H1 (cell line): ENCODE measurements at regions not wholly inside any gene's neighbourhood (a gene's known extent, or its start where the extent isn't known, plus 50 kb on each side); places are given as distances from the start of the nearest gene placed in this dataset.

Experiments
- CTCF ChIA-PET: fragments of 300-600 bp; sonication (Branson Sonifier 250); formaldehyde crosslinking; loops from one replicate; lab custom pipeline; 2021; ENCODE audit not compliant: partially characterized antibody; lab: Charles Lee
- POLR2A ChIA-PET: fragments of 300-600 bp; sonication (Branson Sonifier 250); formaldehyde crosslinking; loops from one replicate; lab custom pipeline; 2021; ENCODE audit warnings: inconsistent platforms; ENCODE audit not compliant: partially characterized antibody; lab: Charles Lee
- DNase-seq, 2 experiments: peaks; one replicate each; pipeline versions ENCODE4 v3.0.0 to v3.0.0-alpha.2; 2010 to 2022; ENCODE audit warnings: low spot score in 2 of 2, low read depth in 1 of 2, mixed read lengths in 1 of 2
- FAIRE-seq: peaks from 2 replicates; lab custom pipeline; 2011; peaks lifted over from hg19 to GRCh38; lab: Jason Lieb, UNC
- H2AFZ ChIP-seq: 2 replicates; pipeline ENCODE4 v1.8.1; 2012; ENCODE audit warnings: low read length, inconsistent platforms
- H2AK5ac ChIP-seq: 2 replicates; pipeline ENCODE4 v1.6.1; 2013; ENCODE audit warnings: low read depth, low read length
- H2BK120ac ChIP-seq: replicated peaks from 2 replicates; pipeline ENCODE3; 2013; ENCODE audit warnings: low read depth, low read length, inconsistent platforms
- H2BK12ac ChIP-seq: 2 replicates; pipeline ENCODE4 v1.6.1; 2013; ENCODE audit warnings: low read depth, low read length
- H2BK15ac ChIP-seq: 2 replicates; pipeline ENCODE4 v1.6.1; 2013; ENCODE audit warnings: low read length
- H2BK20ac ChIP-seq: 2 replicates; pipeline ENCODE4 v1.6.1; 2013; ENCODE audit warnings: low read length
- H2BK5ac ChIP-seq: 2 replicates; pipeline ENCODE4 v1.6.1; 2013; ENCODE audit warnings: low read depth, low read length
- H3K14ac ChIP-seq: 2 replicates; pipeline ENCODE4 v1.6.1; 2013; ENCODE audit warnings: inconsistent platforms; ENCODE audit not compliant: insufficient read length
- H3K18ac ChIP-seq: 2 replicates; pipeline ENCODE4 v1.6.1; 2013; ENCODE audit warnings: low read length; ENCODE audit errors: extremely low read depth
- H3K23ac ChIP-seq: 2 replicates; pipeline ENCODE4 v1.6.1; 2013; ENCODE audit warnings: inconsistent platforms; ENCODE audit not compliant: insufficient read length
- H3K23me2 ChIP-seq: 2 replicates; pipeline ENCODE4 v1.6.1; 2013; ENCODE audit warnings: low read depth, low read length
- H3K27ac ChIP-seq: 2 replicates; pipeline ENCODE4 v1.6.1; 2011; ENCODE audit warnings: low read depth, low read length, inconsistent platforms
- H3K27me3 ChIP-seq, 4 experiments: replicated peaks in 1 of 4; 1 replicate in 1 of 4; 2 replicates in 3 of 4; pipeline versions ENCODE4 v1.6.1 to v1.8.1; 2011 to 2013; ENCODE audit warnings: low read length in 3 of 4, mild to moderate bottlenecking in 3 of 4, inconsistent platforms in 2 of 4, mixed read lengths in 2 of 4, moderate library complexity in 1 of 4; ENCODE audit not compliant: control insufficient read depth in 3 of 4, insufficient read depth in 3 of 4; ENCODE audit errors: extremely low read depth in 1 of 4
- H3K36me3 ChIP-seq, 4 experiments: 2 replicates each; pipeline versions ENCODE4 v1.6.1 to v1.8.1; 2011 to 2013; ENCODE audit warnings: mild to moderate bottlenecking in 4 of 4, low read length in 3 of 4, moderate library complexity in 2 of 4, control low read depth in 1 of 4, inconsistent platforms in 1 of 4; ENCODE audit not compliant: insufficient read depth in 4 of 4, control insufficient read depth in 2 of 4
- H3K4ac ChIP-seq: replicated peaks from 2 replicates; pipeline ENCODE3; 2013; ENCODE audit warnings: low read length, low read depth, mixed read lengths, inconsistent platforms; ENCODE audit not compliant: insufficient read length
- H3K4me1 ChIP-seq, 4 experiments: replicated peaks in 1 of 4; 1 replicate in 1 of 4; 2 replicates in 3 of 4; pipeline versions ENCODE4 v1.6.1 to v1.8.1; 2011 to 2013; ENCODE audit warnings: low read length in 3 of 4, inconsistent platforms in 2 of 4, mixed read lengths in 1 of 4; ENCODE audit not compliant: insufficient read depth in 4 of 4, control insufficient read depth in 3 of 4
- H3K4me2 ChIP-seq, 2 experiments: 2 replicates each; pipeline versions ENCODE4 v1.6.1 to v1.8.1; 2011 to 2013; ENCODE audit warnings: low read depth in 2 of 2, low read length in 2 of 2, control low read depth in 1 of 2, inconsistent platforms in 1 of 2, mild to moderate bottlenecking in 1 of 2; ENCODE audit not compliant: insufficient read depth in 1 of 2
- H3K4me3 ChIP-seq, 4 experiments: fragments of 200-600, 300-600 bp in 1 of 4; sonication (generic), shearing (Covaris generic), sonication (Bioruptor Twin) in 1 of 4; 2 replicates each; pipeline versions ENCODE4 v1.5.1 to v1.8.1; 2011 to 2016; ENCODE audit warnings: low read length in 4 of 4, low read depth in 3 of 4, control low read depth in 2 of 4, inconsistent platforms in 2 of 4, mild to moderate bottlenecking in 2 of 4, mixed read lengths in 1 of 4, moderate library complexity in 1 of 4; ENCODE audit not compliant: insufficient read depth in 2 of 4; ENCODE audit errors: extremely low read depth in 1 of 4
- H3K56ac ChIP-seq: replicated peaks from 2 replicates; pipeline ENCODE3; 2013; ENCODE audit warnings: low read depth, mild to moderate bottlenecking, mixed read lengths, low read length, inconsistent platforms; ENCODE audit not compliant: insufficient read length
- H3K79me1 ChIP-seq: 2 replicates; pipeline ENCODE4 v1.6.1; 2013; ENCODE audit warnings: low read depth, low read length, control low read depth
- H3K79me2 ChIP-seq, 2 experiments: 2 replicates each; pipeline versions ENCODE4 v1.6.1 to v1.8.1; 2012 to 2013; ENCODE audit warnings: low read length in 2 of 2, mild to moderate bottlenecking in 2 of 2, inconsistent platforms in 1 of 2; ENCODE audit not compliant: insufficient read depth in 2 of 2, control insufficient read depth in 1 of 2
- H3K9ac ChIP-seq, 4 experiments: replicated peaks in 1 of 4; 1 replicate in 1 of 4; 2 replicates in 3 of 4; pipeline versions ENCODE4 v1.6.1 to v1.8.1; 2011 to 2013; ENCODE audit warnings: low read depth in 3 of 4, low read length in 3 of 4, control low read depth in 2 of 4, mild to moderate bottlenecking in 2 of 4, moderate library complexity in 2 of 4, inconsistent platforms in 1 of 4; ENCODE audit errors: extremely low read depth in 1 of 4
- H3K9me3 ChIP-seq, 2 experiments: 2 replicates each; pipeline versions ENCODE4 v1.6.1 to v1.8.1; 2012 to 2013; ENCODE audit warnings: mild to moderate bottlenecking in 2 of 2, moderate library complexity in 2 of 2, control low read depth in 1 of 2, inconsistent platforms in 1 of 2, low read depth in 1 of 2, low read length in 1 of 2, mixed read lengths in 1 of 2; ENCODE audit not compliant: insufficient read depth in 2 of 2
- H4K20me1 ChIP-seq, 2 experiments: replicated peaks in 1 of 2; 2 replicates each; pipeline versions ENCODE3 to v1.8.1; 2011 to 2013; ENCODE audit warnings: inconsistent platforms in 2 of 2, low read length in 2 of 2, mild to moderate bottlenecking in 1 of 2; ENCODE audit not compliant: insufficient read depth in 2 of 2, control insufficient read depth in 1 of 2
- H4K5ac ChIP-seq: 2 replicates; pipeline ENCODE4 v1.6.1; 2013; ENCODE audit warnings: low read length, low read depth, mixed read lengths, inconsistent platforms; ENCODE audit not compliant: insufficient read length
- H4K8ac ChIP-seq: 2 replicates; pipeline ENCODE4 v1.8.0; 2013; ENCODE audit warnings: mild to moderate bottlenecking, moderate library complexity, low read length, inconsistent platforms; ENCODE audit not compliant: insufficient read depth; ENCODE audit errors: extremely low read depth
- H4K91ac ChIP-seq: replicated peaks from 2 replicates; pipeline ENCODE3; 2013; ENCODE audit warnings: low read length, mixed read lengths, inconsistent platforms; ENCODE audit not compliant: insufficient read length
- BCL11A ChIP-seq, 2 experiments: IDR thresholded peaks; one replicate each; pipeline ENCODE4 v1.6.1; 2011; ENCODE audit warnings: low read depth in 2 of 2, low read length in 2 of 2, mild to moderate bottlenecking in 2 of 2
- CHD1 ChIP-seq: IDR thresholded peaks from 2 replicates; pipeline ENCODE4 v1.6.1; 2012; ENCODE audit warnings: low read depth, low read length, improper control_type of control experiment
- GTF2F1 ChIP-seq: IDR thresholded peaks from 2 replicates; pipeline ENCODE4 v1.6.1; 2012; ENCODE audit warnings: low read depth, low read length, improper control_type of control experiment, borderline replicate concordance
- WGBS, 2 experiments: shearing (Covaris generic) in 1 of 2; methylation state at CpG; one replicate each; pipeline versions ENCODE4 v1.1.6 to v1.1.7; 2013 to 2015; ENCODE audit warnings: low lambda C conversion rate in 2 of 2, mixed read lengths in 2 of 2, inconsistent platforms in 1 of 2, low coverage in 1 of 2, missing lambda C conversion rate in 1 of 2; ENCODE audit not compliant: insufficient replicate concordance in 2 of 2, insufficient coverage in 1 of 2, insufficient read length in 1 of 2; ENCODE audit errors: extremely low coverage in 1 of 2, missing lambda C conversion rate in 1 of 2; 5-methylcytosine and 5-hydroxymethylcytosine counted together

GRCh38 chr5:126271141-126271540, 152.1 kb upstream of the GRAMD2B start:
- H4K91ac ChIP-seq, result no peak overlapping the region
- no peak overlapping the region for H2BK15ac ChIP-seq
- DNase-seq (no peak), FAIRE-seq (no peak)
- H3K56ac ChIP-seq, result no peak overlapping the region
- H3K23ac ChIP-seq, result no peak overlapping the region
- no peak overlapping the region for H2AFZ ChIP-seq
- H3K4me2 ChIP-seq, result no peak overlapping the region
- no peak overlapping the region for H2BK20ac ChIP-seq
- no peak overlapping the region for H3K27ac ChIP-seq
- H3K4me1 ChIP-seq, result peaks cover 0 to 3% (median 0%) of the 10 kb centered on the region in 4 experiments; a peak in 1 of 7 replicates
- H3K4me3 ChIP-seq, result no peak overlapping the region
- H2BK120ac ChIP-seq, result no peak overlapping the region
- 91% methylated on average over 3 of the region's 3 CpGs; no CpG with 5 or more reads in 1 of the 2 experiments for WGBS, 2 experiments
- H2BK12ac ChIP-seq, result no peak overlapping the region
- H3K9ac ChIP-seq, result no peak overlapping the region
- no peaks in the 10 kb centered on the region for H3K27me3 ChIP-seq
- no peak overlapping the region for H4K8ac ChIP-seq
- no peaks in the 10 kb centered on the region for H3K79me1 ChIP-seq
- ChIA-PET CTCF (interaction anchor here (1.4 kb wide), 1 partner anchor 37 kb away, joined by 4 read pairs; no protein-coding TSS in a partner anchor), POLR2A (no interaction called here)
- H3K14ac ChIP-seq, result no peak overlapping the region
- no peak overlapping the region for H2AK5ac ChIP-seq
- no peaks in the 10 kb centered on the region for H4K20me1 ChIP-seq
- no peaks in the 10 kb centered on the region for H3K79me2 ChIP-seq
- H3K36me3 ChIP-seq, result no peaks in the 10 kb centered on the region
- H3K18ac ChIP-seq, result no peak overlapping the region
- H2BK5ac ChIP-seq, result no peak overlapping the region
- H3K9me3 ChIP-seq, result no peaks in the 10 kb centered on the region
- no peak overlapping the region for H4K5ac ChIP-seq
- no peak overlapping the region for H3K4ac ChIP-seq
- TF ChIP-seq GTF2F1 (no peak), CHD1 (no peak), BCL11A (IDR thresholded peaks at IDR 0.05; ENCODE audit: low read depth in 2 of 2, low read length in 2 of 2) (no peak)
- H3K23me2 ChIP-seq, result no peaks in the 10 kb centered on the region; the same call in 1 of the 2 replicates
